ENCODE measurements at regions not wholly inside any gene's neighbourhood (a gene's known extent, or its start where the extent isn't known, plus 50 kb on each side); places are given as distances from the start of the nearest gene placed in this dataset.
A peak's percentile ranks its signal among the peaks of the same experiment; 100 is the strongest.

- DNase-seq = no peak
Measured at GRCh38 chr12:13376610-13377373, 180.3 kb downstream of the EMP1 start.

- no peak for DNase-seq
Measured at GRCh38 chr12:13375583-13376345, 179.2 kb downstream of the EMP1 start.

- no peak for DNase-seq
Measured at GRCh38 chr12:13374793-13375192, 178.3 kb downstream of the EMP1 start.

GRCh38 chr12:13373803-13374202 is 177.3 kb downstream of the EMP1 start:
- no peak for DNase-seq

GRCh38 chr12:13373131-13373530 is 176.6 kb downstream of the EMP1 start:
- DNase-seq = no peak

GRCh38 chr12:13372386-13372785 is 175.9 kb downstream of the EMP1 start:
- DNase-seq = no peak

GRCh38 chr12:13371797-13372196 is 175.3 kb downstream of the EMP1 start:
- no peak for DNase-seq

- no peak for DNase-seq
Measured at GRCh38 chr12:13371367-13371766, 174.8 kb downstream of the EMP1 start.

GRCh38 chr12:13369474-13370056 is 173.0 kb downstream of the EMP1 start:
- no peak for DNase-seq

- DNase-seq = no peak
Measured at GRCh38 chr12:13368971-13369370, 172.4 kb downstream of the EMP1 start.

- no peak for DNase-seq
Measured at GRCh38 chr12:13368431-13368830, 171.9 kb downstream of the EMP1 start.

- no peak for DNase-seq
Measured at GRCh38 chr12:13367973-13368372, 171.4 kb downstream of the EMP1 start.

- no peak for DNase-seq
Measured at GRCh38 chr12:13365748-13366366, 169.3 kb downstream of the EMP1 start.

GRCh38 chr12:13362260-13362841 is 165.8 kb downstream of the EMP1 start:
- DNase-seq = peak in 1 of 2 donors; percentile 8

- no peak for DNase-seq
Measured at GRCh38 chr12:13359636-13360035, 163.1 kb downstream of the EMP1 start.

- DNase-seq = no peak
Measured at GRCh38 chr12:13358391-13358905, 161.9 kb downstream of the EMP1 start.

- no peak for DNase-seq
Measured at GRCh38 chr12:13350946-13351345, 154.4 kb downstream of the EMP1 start.

GRCh38 chr12:13350381-13350780 is 153.9 kb downstream of the EMP1 start:
- no peak for DNase-seq

GRCh38 chr12:13348464-13348863 is 151.9 kb downstream of the EMP1 start:
- no peak for DNase-seq

GRCh38 chr12:13347241-13348043 is 150.9 kb downstream of the EMP1 start:
- peak in 1 of 2 donors; percentile 4 for DNase-seq

GRCh38 chr12:13345722-13346121 is 149.2 kb downstream of the EMP1 start:
- no peak for DNase-seq

GRCh38 chr12:13343375-13343774 is 146.8 kb downstream of the EMP1 start:
- DNase-seq = no peak

Measured in activated CD4-positive, alpha-beta T cell treated with anti-CD3 and anti-CD28 coated beads for 4 hours (primary cell).